Chondrocyte (in vitro differentiated cells): ENCODE measurements at regions not wholly inside any gene's neighbourhood (a gene's known extent, or its start where the extent isn't known, plus 50 kb on each side); places are given as distances from the start of the nearest gene placed in this dataset.

Experiments
- DNase-seq: peaks from one replicate; pipeline ENCODE4 v3.0.0; 2021; ENCODE audit warnings: mixed read lengths, low spot score
- H3K27ac Mint-ChIP-seq: one replicate; pipeline ENCODE4 v1.8.0; 2021; ENCODE audit warnings: mild to moderate bottlenecking, moderate library complexity, mixed read lengths; ENCODE audit not compliant: unreplicated experiment
- H3K27me3 Mint-ChIP-seq: 2 replicates; pipeline ENCODE4 v1.8.0; 2021; ENCODE audit warnings: low read depth, mixed read lengths
- H3K36me3 Mint-ChIP-seq: 2 replicates; pipeline ENCODE4 v1.8.0; 2021; ENCODE audit warnings: low read depth, mixed read lengths
- H3K4me1 Mint-ChIP-seq: 2 replicates; pipeline ENCODE4 v1.8.0; 2021; ENCODE audit warnings: low read depth, mild to moderate bottlenecking, mixed read lengths
- H3K4me3 Mint-ChIP-seq: one replicate; pipeline ENCODE4 v1.8.0; 2021; ENCODE audit warnings: mild to moderate bottlenecking, moderate library complexity, mixed read lengths; ENCODE audit not compliant: unreplicated experiment
- H3K9me3 Mint-ChIP-seq: 2 replicates; pipeline ENCODE4 v1.8.0; 2021; ENCODE audit warnings: low read depth, mixed read lengths
- CTCF ChIP-seq: fragments of 200-600 bp; sonication (generic); IDR thresholded peaks from 2 replicates; pipeline ENCODE4 v1.5.0; 2021; ENCODE audit warnings: antibody characterized with exemption, mild to moderate bottlenecking, moderate library complexity

DNA sequence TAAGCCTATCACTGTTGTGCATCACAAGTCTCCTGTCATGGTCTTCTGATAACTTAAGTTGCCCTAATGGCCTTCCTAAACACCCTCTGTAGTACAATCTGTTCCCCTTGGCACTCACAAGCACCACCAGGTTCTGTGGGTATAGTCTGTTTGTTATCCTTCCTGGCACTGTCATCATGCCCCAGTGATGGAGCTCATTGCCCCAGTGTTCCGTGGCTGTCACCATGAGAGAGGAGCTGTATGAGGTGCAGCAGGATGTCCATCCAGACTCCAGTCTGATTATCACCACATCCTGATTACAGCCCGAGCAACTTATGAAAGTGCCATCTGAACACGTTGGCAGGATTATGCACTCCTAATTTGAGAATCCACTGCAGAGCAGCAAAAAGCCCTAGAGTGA is 380.1 kb downstream of the FRK start:
- DNase-seq, result no peak
- no peaks in the 10 kb centered on the region for H3K9me3 Mint-ChIP-seq
- H3K4me3 Mint-ChIP-seq, result no peak overlapping the region
- no peak for TF ChIP-seq CTCF
- H3K36me3 Mint-ChIP-seq, result no peaks in the 10 kb centered on the region
- peaks cover 8% of the 10 kb centered on the region for H3K27me3 Mint-ChIP-seq
- H3K27ac Mint-ChIP-seq, result no peak overlapping the region
- H3K4me1 Mint-ChIP-seq, result no peaks in the 10 kb centered on the region

DNA sequence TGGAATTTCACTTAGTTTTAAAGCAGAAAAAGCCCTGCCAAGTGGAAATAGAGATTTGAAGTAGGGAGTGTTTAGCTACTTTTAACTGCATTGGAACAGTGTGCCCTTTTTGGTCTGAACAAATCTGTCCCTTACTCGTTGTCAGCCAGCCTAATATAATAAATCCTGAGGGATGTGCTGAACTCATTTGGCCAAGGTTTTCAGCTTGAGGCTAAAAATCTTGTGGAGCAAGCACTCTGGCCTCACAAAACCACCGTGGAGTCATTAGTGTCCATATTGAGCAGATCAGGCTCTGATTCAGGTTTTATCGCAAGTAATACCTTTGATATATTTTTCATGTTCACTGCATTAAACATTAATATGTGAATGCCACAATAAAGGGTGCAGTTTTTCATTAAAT is 383.5 kb downstream of the FRK start:
- no peaks in the 10 kb centered on the region for H3K9me3 Mint-ChIP-seq
- H3K27me3 Mint-ChIP-seq, result peaks cover 5% of the 10 kb centered on the region
- no peak for DNase-seq
- H3K4me3 Mint-ChIP-seq, result no peak overlapping the region
- no peaks in the 10 kb centered on the region for H3K36me3 Mint-ChIP-seq
- H3K27ac Mint-ChIP-seq, result no peak overlapping the region
- TF ChIP-seq CTCF, result no peak
- no peaks in the 10 kb centered on the region for H3K4me1 Mint-ChIP-seq

DNA sequence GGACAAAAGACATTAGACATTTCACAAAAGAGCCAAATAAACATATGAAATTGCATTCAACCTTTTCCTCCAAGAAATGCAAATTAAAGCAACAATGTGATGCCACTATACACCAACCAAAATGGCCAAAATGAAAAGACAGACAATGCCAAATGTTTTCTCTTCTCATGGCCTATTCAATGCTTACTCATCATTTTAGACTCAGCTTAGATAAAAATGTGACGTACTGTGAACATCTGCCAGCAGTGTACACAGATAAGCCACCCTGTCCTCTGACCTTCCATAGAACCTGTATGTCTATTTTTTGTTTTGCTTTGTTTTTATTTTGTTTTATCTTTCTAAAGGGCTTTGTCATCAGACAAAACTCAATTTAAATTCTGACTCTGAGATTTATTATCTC is 385.2 kb downstream of the FRK start:
- no peak for DNase-seq
- H3K27me3 Mint-ChIP-seq, result peaks cover under 1% of the 10 kb centered on the region
- H3K27ac Mint-ChIP-seq, result no peak overlapping the region

DNA sequence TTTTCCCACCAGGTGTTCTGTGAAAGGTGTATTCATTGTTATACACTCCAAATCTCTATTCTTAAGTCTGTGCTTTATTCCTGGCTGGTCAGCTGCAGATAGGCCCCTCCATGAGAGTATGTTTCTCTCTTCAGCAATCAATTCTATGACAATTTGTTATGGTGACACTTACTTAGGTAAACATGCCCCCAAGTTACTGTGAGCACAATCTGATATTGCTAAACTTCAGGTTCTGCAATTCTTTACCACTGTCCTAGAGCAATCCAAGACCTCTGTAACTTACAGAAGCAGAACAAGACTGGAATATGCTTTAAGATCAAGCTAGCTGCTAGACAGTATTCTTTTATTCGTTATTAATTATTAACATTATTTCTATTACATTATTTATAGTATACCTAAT is 391.9 kb downstream of the FRK start:
- no peak for DNase-seq
- Mint-ChIP-seq H3K27me3 (no peaks in the 10 kb centered on the region), H3K9me3 (no peaks in the 10 kb centered on the region), H3K4me1 (no peaks in the 10 kb centered on the region), H3K27ac (no peak overlapping the region), H3K4me3 (no peak overlapping the region), H3K36me3 (no peaks in the 10 kb centered on the region)
- no peak for TF ChIP-seq CTCF

More for the DNA sequence above, 385.2 kb downstream of the FRK start:
- no peaks in the 10 kb centered on the region for H3K36me3 Mint-ChIP-seq
- H3K9me3 Mint-ChIP-seq, result no peaks in the 10 kb centered on the region
- no peak for TF ChIP-seq CTCF
- H3K4me3 Mint-ChIP-seq, result no peak overlapping the region
- no peaks in the 10 kb centered on the region for H3K4me1 Mint-ChIP-seq

GRCh38 chr6:115668211-115668610 is 392.5 kb downstream of the FRK start:
- Mint-ChIP-seq H3K4me1 (no peaks in the 10 kb centered on the region), H3K36me3 (no peaks in the 10 kb centered on the region), H3K27me3 (no peaks in the 10 kb centered on the region), H3K4me3 (no peak overlapping the region), H3K9me3 (no peaks in the 10 kb centered on the region), H3K27ac (no peak overlapping the region)
- TF ChIP-seq CTCF, result no peak
- DNase-seq, result no peak
